Uterus (tissue), 3 donors: ENCODE measurements at regions not wholly inside any gene's neighbourhood (a gene's known extent, or its start where the extent isn't known, plus 50 kb on each side); places are given as distances from the start of the nearest gene placed in this dataset.

Experiments used
- DNase-seq, 2 donors: peaks; one replicate each; pipeline ENCODE4 v3.0.0-alpha.2; 2019 to 2020
- H3K27ac ChIP-seq, 2 donors: fragments of 200-600 bp; sonication (generic); 1 replicate in 1 of 2; 2 replicates in 1 of 2; pipeline ENCODE4 v1.5.1; 2016 to 2018
- H3K27me3 ChIP-seq, 2 donors: fragments of 200-600 bp; sonication (generic); one replicate each; pipeline ENCODE4 v1.5.1; 2018 to 2019; ENCODE audit warnings: control low read depth in 1 of 2
- H3K36me3 ChIP-seq, 2 donors: fragments of 200-600 bp; sonication (generic); one replicate each; pipeline ENCODE4 v1.5.1; 2019; ENCODE audit warnings: control low read depth in 1 of 2
- H3K4me1 ChIP-seq, 2 donors: fragments of 200-600 bp; sonication (generic); one replicate each; pipeline ENCODE4 v1.5.1; 2018 to 2019; ENCODE audit warnings: control low read depth in 1 of 2
- H3K4me3 ChIP-seq, 2 donors: fragments of 200-600 bp; sonication (generic); 1 replicate in 1 of 2; 2 replicates in 1 of 2; pipeline ENCODE4 v1.5.1; 2018 to 2019; ENCODE audit warnings: mild to moderate bottlenecking in 1 of 2
- H3K9me3 ChIP-seq, 2 donors: fragments of 200-600 bp; sonication (generic); one replicate each; pipeline ENCODE4 v1.5.1; 2019; ENCODE audit warnings: control low read depth in 1 of 2
- CTCF ChIP-seq, 4 experiments: fragments of 200-600 bp in 2 of 4; fragments of 450-650 bp in 2 of 4; sonication (generic) in 2 of 4; IDR thresholded peaks; one replicate each; pipeline ENCODE4 v1.5.1; 2016 to 2019; ENCODE audit warnings: antibody characterized with exemption in 4 of 4, mild to moderate bottlenecking in 2 of 4, moderate library complexity in 1 of 4
- POLR2A ChIP-seq, 2 donors: fragments of 450-650 bp; IDR thresholded peaks; one replicate each; pipeline ENCODE4 v1.6.1; 2016; ENCODE audit warnings: antibody characterized with exemption in 2 of 2, mild to moderate bottlenecking in 1 of 2, moderate library complexity in 1 of 2
- intact Hi-C: fragments of 100-400 bp; cut with DNase I; formaldehyde crosslinking; loops from one replicate; pipeline ENCODE4 v1.15.1; 2023; ENCODE audit warnings: low total_unique reads
- donor health status: DM: yes; HTN: yes; CAD: no.

GRCh38 chr5:165325221-165325620 lies 1819.8 kb downstream of the MAT2B start:
- Histone ChIP-seq H3K4me3 (no peak overlapping the region), H3K9me3 (no peaks in the 10 kb centered on the region), H3K27me3 (no peaks in the 10 kb centered on the region), H3K36me3 (no peaks in the 10 kb centered on the region), H3K4me1 (no peaks in the 10 kb centered on the region), H3K27ac (no peak overlapping the region)
- intact Hi-C loops = no loop called here
- TF ChIP-seq CTCF (IDR thresholded peaks at IDR 0.05) = no peak
- no peak for TF ChIP-seq POLR2A (IDR thresholded peaks at IDR 0.05)
- DNase-seq = no peak

- no peaks in the 10 kb centered on the region for H3K4me1 ChIP-seq
- H3K4me3 ChIP-seq = no peak overlapping the region
- TF ChIP-seq POLR2A (IDR thresholded peaks at IDR 0.05) (no peak), CTCF (IDR thresholded peaks at IDR 0.05) (no peak)
- H3K27ac ChIP-seq = no peak overlapping the region
- no peak for DNase-seq
- no peaks in the 10 kb centered on the region for H3K27me3 ChIP-seq
- H3K36me3 ChIP-seq = no peaks in the 10 kb centered on the region
- no peaks in the 10 kb centered on the region for H3K9me3 ChIP-seq
- intact Hi-C loops = no loop called here
These were observed 1822.2 kb downstream of the MAT2B start for GRCh38 chr5:165327631-165328030.

GRCh38 chr5:165328846-165329245 lies 1823.4 kb downstream of the MAT2B start:
- Histone ChIP-seq H3K27me3 (no peaks in the 10 kb centered on the region), H3K4me3 (no peak overlapping the region), H3K36me3 (no peaks in the 10 kb centered on the region), H3K4me1 (no peaks in the 10 kb centered on the region), H3K27ac (no peak overlapping the region), H3K9me3 (no peaks in the 10 kb centered on the region)
- TF ChIP-seq POLR2A (IDR thresholded peaks at IDR 0.05) (no peak), CTCF (IDR thresholded peaks at IDR 0.05) (no peak)
- DNase-seq = no peak
- intact Hi-C loops = no loop called here

GRCh38 chr5:165333623-165334022 lies 1828.2 kb downstream of the MAT2B start:
- Histone ChIP-seq H3K4me3 (no peak overlapping the region), H3K4me1 (no peaks in the 10 kb centered on the region), H3K36me3 (no peaks in the 10 kb centered on the region), H3K27ac (no peak overlapping the region), H3K9me3 (no peaks in the 10 kb centered on the region), H3K27me3 (no peaks in the 10 kb centered on the region)
- DNase-seq = no peak
- intact Hi-C loops = no loop called here
- TF ChIP-seq POLR2A (IDR thresholded peaks at IDR 0.05) (no peak), CTCF (IDR thresholded peaks at IDR 0.05) (no peak)

- intact Hi-C loops = no loop called here
- TF ChIP-seq POLR2A (IDR thresholded peaks at IDR 0.05) = no peak
These were observed 1828.8 kb downstream of the MAT2B start for GRCh38 chr5:165334201-165334600.

GRCh38 chr5:165349735-165350134 lies 1844.3 kb downstream of the MAT2B start:
- H3K27me3 ChIP-seq = no peaks in the 10 kb centered on the region
- H3K4me1 ChIP-seq = no peaks in the 10 kb centered on the region
- H3K27ac ChIP-seq = no peak overlapping the region
- no peaks in the 10 kb centered on the region for H3K36me3 ChIP-seq
- TF ChIP-seq POLR2A (IDR thresholded peaks at IDR 0.05) = no peak
- no peak for TF ChIP-seq CTCF (IDR thresholded peaks at IDR 0.05)
- H3K9me3 ChIP-seq = no peaks in the 10 kb centered on the region
- intact Hi-C loops = no loop called here
- DNase-seq = no peak
- H3K4me3 ChIP-seq = no peak overlapping the region

More at GRCh38 chr5:165334201-165334600, 1828.8 kb downstream of the MAT2B start:
- H3K9me3 ChIP-seq = no peaks in the 10 kb centered on the region
- H3K27me3 ChIP-seq = no peaks in the 10 kb centered on the region
- H3K4me3 ChIP-seq = no peak overlapping the region
- no peak for DNase-seq
- H3K27ac ChIP-seq = no peak overlapping the region
- no peaks in the 10 kb centered on the region for H3K36me3 ChIP-seq
- H3K4me1 ChIP-seq = no peaks in the 10 kb centered on the region
